Ureter (tissue), 1 donor: ENCODE measurements at regions not wholly inside any gene's neighbourhood (a gene's known extent, or its start where the extent isn't known, plus 50 kb on each side); places are given as distances from the start of the nearest gene placed in this dataset.
A peak's percentile ranks its signal among the peaks of the same experiment; 100 is the strongest.
"Not testable (repeated sequence)": the region's sequence is repeated elsewhere in the genome, so short reads cannot be mapped to it uniquely, and the experiment has no call there.

Experiments
- DNase-seq: peaks from one replicate; pipeline ENCODE4 v3.0.0-alpha.2; 2020; ENCODE audit warnings: low spot score
- donor health status: DM: yes; HTN: yes; CAD: no.

GRCh38 chr10:101280511-101280910 lies 51.2 kb upstream of the LBX1 start:
- DNase-seq: no peak

DNA sequence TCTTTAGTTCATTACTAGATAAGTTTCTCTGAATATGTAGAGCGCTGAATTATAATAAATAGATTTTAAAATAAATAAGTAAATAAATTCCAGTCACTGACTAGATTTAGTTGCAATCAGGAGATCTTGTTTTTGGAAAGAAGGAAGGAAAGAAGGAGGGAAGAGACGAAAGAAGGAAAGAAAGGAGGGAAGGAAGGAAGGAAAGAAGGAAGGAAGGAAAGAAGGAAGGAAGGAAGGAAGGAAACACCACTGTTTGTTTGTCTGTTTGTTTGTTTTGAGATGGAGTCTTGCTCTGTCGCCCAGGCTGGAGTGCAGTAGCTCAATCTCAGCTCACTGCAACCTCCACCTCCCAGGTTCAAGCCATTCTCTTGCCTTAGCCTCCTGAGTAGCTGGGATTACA lies 51.7 kb upstream of the LBX1 start:
- not testable (repeated sequence) for DNase-seq

DNA sequence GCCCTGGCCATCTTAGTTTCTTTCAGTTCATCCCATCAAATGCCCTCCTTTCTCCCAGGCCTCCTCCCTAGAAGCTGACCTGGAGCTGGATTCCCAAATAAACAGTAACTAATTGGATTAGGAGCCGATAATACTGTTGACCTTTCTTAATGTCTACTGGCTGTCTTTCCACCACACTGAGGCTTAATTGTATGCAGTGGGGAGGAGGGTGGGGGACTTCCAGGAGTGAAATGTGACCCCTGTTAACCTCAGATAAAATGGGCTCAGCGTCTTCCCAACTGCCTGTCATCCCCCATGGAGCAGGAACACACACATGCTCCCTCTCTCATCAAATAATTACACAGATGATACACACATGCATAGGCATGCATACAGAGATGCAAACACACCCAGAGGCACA lies 53.7 kb upstream of the LBX1 start:
- no peak for DNase-seq

- no peak for DNase-seq
Observed at GRCh38 chr10:101283762-101284100, 54.5 kb upstream of the LBX1 start.

GRCh38 chr10:101284101-101284743 lies 55.0 kb upstream of the LBX1 start:
- no peak for DNase-seq

DNA sequence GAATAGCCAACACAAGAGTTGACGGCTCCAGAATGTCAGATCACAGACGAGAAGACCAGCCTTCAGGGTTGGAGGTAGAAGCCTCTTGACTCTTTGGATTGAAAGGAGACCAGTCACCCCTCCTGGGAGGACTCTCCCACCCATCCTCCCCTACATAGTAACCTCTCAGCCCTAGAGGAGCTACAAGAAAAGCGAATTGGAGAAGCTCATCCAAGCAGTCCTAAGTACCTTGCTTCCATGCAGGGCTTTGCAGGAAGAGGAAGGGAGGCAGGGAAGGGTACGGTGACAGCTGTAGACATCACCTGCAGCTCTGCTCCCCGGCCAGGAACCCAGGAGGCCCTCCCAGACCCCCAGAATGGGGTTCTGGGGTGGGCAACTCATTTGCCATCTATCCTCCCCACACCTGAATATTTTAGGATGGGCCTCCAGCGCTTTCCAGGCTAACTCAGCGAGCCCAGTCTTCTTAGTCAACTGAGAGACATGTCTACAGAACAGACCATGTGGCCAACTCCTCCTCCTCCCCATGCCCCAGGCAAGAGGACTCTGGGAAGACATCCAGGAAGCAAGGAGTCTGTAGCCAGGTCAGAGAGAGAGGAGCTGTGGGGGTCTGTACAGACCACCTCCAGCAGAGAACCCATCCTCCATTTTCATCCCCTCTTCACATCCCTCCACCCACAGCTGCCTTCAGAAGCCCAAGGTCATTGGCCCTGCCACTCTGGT lies 55.6 kb upstream of the LBX1 start:
- DNase-seq: no peak

GRCh38 chr10:101285519-101286070 lies 56.3 kb upstream of the LBX1 start:
- no peak for DNase-seq

GRCh38 chr10:101286248-101287046 lies 57.2 kb upstream of the LBX1 start:
- no peak for DNase-seq

DNA sequence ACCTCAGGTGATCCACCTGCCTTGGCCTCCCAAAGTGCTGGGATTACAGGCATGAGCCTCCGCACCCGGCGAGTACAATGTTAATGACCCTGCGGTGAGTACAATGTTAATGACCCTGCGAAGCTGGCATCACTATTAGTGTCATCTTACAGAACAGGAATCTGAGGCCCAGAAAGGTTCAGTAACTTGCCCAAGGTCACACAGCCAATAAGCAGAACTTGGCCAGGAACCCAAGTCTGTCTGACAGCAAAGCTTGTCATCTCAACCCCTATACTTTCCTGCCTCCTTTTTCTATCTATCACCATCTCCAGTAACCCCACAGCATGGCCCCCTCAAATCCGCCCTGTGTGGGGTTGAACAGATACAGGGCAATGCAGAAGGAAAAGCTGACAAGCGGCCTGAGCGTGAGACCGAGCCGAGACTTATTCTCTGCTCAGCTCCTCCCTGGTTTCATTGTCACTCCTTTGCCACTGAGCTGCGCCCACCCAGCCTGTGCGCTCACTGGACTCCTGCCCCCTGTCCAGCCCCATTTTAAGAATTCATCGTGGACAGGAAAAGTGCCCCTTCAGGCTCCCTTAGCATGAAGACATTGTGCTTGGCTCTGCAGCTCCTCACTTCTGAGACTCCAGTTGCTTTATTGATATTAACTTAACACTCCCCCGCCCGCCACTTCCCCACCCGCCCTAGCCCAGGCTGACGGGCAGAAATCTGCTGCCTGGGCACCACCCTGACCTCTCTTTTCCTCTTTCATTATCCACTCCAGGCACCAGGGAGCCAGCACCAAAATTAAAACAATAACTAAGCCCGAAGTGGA lies 58.1 kb upstream of the LBX1 start:
- DNase-seq: no peak

- DNase-seq: no peak
Observed at GRCh38 chr10:101287997-101288635, 58.9 kb upstream of the LBX1 start.

- DNase-seq: no peak
Observed at GRCh38 chr10:101289541-101289940, 60.3 kb upstream of the LBX1 start.

DNA sequence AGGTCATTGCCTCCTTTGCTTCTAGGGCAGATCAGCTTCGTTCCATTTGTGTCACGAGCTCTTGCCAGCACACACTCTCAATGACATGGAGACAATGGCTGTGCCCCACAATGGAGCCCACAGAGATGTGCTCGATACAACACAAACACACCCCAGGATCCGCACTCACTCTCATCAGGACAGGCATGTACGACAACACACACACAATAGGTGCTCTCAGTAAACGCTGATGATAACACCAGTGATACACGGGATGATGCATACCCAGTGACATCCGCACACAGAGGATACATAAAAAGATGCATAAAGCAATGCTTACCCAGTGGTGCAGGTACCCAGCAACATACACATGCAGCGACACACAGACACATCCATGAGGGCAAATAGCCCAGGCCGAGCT lies 61.2 kb upstream of the LBX1 start:
- no peak for DNase-seq

DNA sequence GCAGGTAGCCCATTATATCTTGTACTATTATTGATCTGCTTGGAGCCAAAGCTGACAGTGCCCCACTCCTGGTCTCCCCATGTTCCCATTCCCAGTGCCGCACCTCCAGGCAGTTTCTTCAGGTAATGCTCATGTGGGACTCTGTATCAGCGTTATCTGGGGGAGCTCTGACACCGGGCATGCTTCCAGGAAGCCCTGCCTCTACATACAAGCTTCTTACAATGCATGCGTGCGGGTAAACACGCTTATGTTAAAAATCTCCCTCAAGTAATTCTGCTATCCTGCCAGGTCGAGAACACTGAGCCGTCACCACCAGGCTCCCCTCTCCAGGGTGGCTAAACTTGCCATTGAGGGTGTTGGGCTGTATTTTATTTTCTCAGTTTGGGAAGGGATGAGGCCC lies 61.6 kb upstream of the LBX1 start:
- no peak for DNase-seq

DNA sequence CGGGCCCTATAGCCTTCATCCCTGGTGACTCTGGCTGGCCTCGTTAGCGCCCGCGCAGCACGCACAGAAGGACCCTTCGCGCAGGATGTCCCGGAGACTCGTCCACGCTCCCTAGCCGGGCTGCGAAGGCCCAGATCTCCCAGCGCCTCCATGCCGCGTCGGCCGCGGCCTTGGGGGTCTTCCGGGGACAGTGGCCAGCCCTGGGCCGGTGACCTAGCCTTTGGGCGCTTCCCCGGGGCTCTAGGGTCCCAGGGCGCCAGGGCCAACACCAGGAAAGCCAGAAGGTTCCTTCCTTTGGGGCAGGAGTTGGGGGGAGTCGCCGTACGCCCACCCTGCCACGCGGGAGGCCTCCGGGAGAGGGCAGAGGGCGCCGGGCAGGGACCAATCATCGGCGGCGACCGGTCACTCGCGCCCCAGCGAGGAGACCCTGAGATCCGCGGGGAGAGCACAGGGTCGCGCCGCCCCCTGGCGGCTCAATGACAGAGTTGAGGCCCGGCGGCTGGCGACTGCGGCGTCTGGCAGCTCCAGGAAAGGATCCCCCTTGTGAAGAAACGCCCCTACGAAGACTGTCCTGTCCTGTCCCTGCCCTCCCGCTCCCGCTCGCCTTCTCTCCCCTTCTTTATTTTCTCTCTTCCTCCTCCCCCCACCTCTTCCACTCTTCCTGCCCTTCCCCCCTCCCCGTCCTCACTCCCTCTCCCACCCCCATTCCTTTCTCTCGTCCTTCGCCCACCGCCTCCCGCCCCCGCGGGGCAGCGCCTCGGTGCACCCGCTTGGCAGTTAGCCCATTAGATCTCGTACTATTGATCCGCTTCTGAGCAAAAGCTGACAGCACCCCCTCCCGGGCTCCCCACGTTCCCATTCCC lies 62.3 kb upstream of the LBX1 start:
- DNase-seq: peak; percentile 51

- no peak for DNase-seq
Observed at GRCh38 chr10:101292194-101293006, 61.6 kb upstream of the BTRC start.

DNA sequence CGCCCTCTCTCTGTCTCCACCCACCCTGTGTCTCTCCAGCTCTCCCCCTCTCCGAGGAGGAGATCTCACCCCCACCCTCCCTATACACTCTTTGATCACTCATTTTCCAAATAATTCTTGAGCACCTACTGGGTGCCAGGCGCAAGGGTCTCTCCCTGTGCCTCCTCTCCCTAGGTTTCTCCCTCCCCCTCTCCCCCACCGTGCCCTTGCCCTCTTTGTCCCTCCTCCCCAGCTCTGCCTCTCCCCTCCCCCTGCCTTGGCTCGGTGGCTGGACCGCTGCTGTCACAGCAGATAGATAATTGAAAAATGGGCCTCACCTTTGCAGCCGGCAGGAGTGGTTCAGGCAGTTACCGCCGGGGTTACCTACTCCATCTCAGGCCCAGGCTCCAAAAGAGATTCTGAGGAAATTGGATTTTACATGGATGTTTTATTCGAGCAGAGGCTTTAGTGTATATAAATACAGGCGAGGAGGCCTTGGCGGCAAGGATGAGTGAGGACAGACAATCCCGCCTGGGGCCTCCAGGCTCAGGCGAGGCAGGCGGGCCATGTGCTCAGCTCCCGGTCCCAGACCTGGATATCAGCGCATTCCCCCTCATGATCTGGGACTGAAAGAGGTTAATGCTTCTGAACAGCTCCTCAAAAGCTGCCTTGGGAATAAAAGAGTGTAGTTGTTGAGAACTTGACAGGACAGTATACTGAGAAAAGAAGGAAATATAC lies 60.8 kb upstream of the BTRC start:
- no peak for DNase-seq

GRCh38 chr10:101294109-101294508 lies 59.9 kb upstream of the BTRC start:
- no peak for DNase-seq

GRCh38 chr10:101295261-101295660 lies 58.7 kb upstream of the BTRC start:
- DNase-seq: no peak
